Epithelial cell of prostate (primary cell): ENCODE measurements at regions not wholly inside any gene's neighbourhood (a gene's known extent, or its start where the extent isn't known, plus 50 kb on each side); places are given as distances from the start of the nearest gene placed in this dataset.

Experiments used
- DNase-seq: peaks from one replicate; pipeline ENCODE4 v3.0.0-alpha.2; 2011; ENCODE audit warnings: low read depth, low spot score
- H3K27ac ChIP-seq: fragments of 450-650 bp; 2 replicates; pipeline ENCODE4 v1.5.1; 2017; ENCODE audit warnings: mild to moderate bottlenecking

DNA sequence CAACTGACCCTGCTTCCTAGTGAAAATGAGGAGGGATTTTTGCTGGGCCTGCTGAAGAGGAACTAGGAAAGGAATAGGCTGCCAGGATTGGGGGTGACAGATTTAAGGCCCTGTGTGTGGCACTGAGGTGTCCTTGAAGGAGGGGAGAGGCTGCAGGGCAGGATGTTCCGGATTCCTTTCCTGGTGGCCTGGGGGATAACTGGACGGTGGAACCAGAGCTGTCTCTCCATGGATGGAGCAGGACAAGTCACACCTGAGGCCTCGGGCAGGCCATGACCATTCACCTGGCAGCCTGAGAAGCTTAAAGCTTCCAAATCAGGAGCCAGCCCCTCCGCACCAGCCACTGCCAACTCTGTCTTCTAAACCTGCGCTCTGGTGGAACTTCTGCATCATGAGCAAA lies 56.0 kb upstream of the SLC22A23 start:
- H3K27ac ChIP-seq = no peak overlapping the region
- no peak for DNase-seq

DNA sequence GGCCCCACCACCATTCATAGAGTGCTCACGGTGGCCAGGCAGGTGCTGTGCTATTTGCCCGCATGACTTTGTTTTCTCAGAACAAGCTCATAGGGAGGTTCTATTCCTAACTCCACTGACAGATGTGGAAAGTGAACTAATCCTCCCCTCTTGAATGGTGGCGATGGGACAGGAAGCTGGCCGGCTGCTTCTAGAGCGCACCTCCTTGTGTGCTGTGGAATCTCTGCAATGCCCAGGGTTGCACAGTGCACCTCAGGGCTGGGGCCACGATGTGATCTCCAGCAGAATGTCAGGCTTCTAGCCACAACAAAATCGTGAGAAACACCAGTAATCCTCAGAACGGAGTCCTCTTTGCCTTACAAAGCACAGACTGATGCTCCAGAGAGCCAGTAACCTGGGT lies 53.8 kb upstream of the SLC22A23 start:
- DNase-seq = no peak
- no peak overlapping the region for H3K27ac ChIP-seq

DNA sequence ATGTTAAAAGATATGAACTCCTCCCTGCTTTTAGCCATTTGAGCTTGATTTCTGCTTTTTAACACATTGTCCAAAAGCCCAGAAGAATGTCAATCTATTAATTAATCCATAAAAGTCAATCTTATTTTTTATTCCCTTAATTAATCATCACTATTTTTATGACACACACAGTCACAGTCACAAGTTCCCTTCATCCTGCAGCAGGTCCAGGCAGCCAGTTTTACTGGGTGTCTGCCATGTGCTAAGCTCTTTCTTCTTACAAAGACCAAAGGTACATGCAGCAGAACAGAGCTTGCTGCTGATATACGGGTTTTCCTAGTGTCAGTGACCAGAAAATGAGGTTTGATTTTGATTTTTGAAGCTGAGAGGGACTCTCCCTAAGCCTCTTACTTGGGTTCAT lies 53.3 kb upstream of the SLC22A23 start:
- DNase-seq = no peak
- H3K27ac ChIP-seq = no peak overlapping the region

DNA sequence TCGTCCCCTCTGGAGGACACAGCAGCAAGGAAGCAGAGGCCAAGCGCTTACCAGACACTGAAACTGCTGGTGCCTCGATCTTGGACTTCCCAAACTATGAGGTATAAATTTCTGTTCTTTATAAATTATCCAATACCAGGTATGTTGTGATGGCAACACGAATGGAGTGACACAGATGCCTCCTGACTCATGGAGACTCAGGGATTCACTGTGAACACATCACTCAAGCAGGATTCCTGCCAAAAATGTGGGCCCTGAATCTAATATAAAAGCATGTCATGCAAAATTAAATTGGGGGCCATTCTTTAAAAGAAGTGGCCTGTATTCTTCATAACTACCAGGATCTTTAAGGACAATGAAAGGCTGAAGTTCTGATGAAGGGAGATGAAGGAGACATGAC lies 52.5 kb upstream of the SLC22A23 start:
- no peak for DNase-seq
- no peak overlapping the region for H3K27ac ChIP-seq

DNA sequence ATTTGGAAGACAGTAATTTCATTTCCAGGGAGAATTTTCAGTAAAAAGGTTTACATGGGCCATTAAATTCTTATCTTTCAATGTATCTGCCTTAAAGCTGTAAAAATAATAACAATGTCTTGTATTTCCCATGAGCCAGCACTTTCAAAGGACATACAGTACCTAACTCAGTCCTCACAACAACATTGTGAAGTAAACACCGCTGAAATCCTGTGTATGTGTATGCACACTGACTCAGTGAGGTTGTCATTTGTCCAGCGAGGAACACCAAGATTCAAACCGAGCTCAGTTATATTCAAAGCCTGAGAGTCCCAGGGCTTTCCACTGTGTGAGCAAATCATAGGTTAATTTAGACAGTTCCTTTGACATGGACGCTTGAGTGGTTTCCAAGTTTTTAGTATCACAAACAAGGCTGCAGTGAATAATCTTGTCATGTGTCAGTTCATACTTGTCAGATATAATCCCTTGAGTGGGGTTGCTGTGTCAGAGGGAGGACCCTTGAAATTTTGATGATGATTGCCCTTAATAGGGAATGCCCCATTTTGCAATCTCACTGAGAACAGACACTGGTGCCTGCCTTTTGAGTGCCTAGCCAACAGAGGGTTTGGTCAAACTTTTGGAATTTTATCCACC lies 50.0 kb upstream of the SLC22A23 start:
- H3K27ac ChIP-seq = no peak overlapping the region
- DNase-seq = no peak
